Dendritic cell treated with granulocyte-macrophage colony-stimulating factor and Interleukin-4, amounts not matched to agents 40 ng/mL and 50 ng/mL, for 4 days (primary cell): ENCODE measurements at regions not wholly inside any gene's neighbourhood (a gene's known extent, or its start where the extent isn't known, plus 50 kb on each side); places are given as distances from the start of the nearest gene placed in this dataset.

Experiments
- H3K27ac Mint-ChIP-seq: one replicate; pipeline ENCODE4 v1.8.0; 2022; ENCODE audit warnings: mild to moderate bottlenecking, mixed read lengths
- H3K27me3 Mint-ChIP-seq: one replicate; pipeline ENCODE4 v1.8.0; 2022; ENCODE audit warnings: mild to moderate bottlenecking, mixed read lengths
- H3K36me3 Mint-ChIP-seq: one replicate; pipeline ENCODE4 v1.8.0; 2022; ENCODE audit warnings: low read depth, mixed read lengths
- H3K4me1 Mint-ChIP-seq: one replicate; pipeline ENCODE4 v1.8.0; 2022; ENCODE audit warnings: low read depth, mixed read lengths
- H3K4me3 Mint-ChIP-seq: one replicate; pipeline ENCODE4 v1.8.0; 2022; ENCODE audit warnings: mild to moderate bottlenecking, moderate library complexity, mixed read lengths
- H3K9me3 Mint-ChIP-seq: one replicate; pipeline ENCODE4 v1.8.0; 2022; ENCODE audit warnings: mixed read lengths
- intact Hi-C: fragments of 100-400 bp; cut with micrococcal nuclease; formaldehyde crosslinking; loops from one replicate; pipeline ENCODE4 v1.15.0; 2022

DNA sequence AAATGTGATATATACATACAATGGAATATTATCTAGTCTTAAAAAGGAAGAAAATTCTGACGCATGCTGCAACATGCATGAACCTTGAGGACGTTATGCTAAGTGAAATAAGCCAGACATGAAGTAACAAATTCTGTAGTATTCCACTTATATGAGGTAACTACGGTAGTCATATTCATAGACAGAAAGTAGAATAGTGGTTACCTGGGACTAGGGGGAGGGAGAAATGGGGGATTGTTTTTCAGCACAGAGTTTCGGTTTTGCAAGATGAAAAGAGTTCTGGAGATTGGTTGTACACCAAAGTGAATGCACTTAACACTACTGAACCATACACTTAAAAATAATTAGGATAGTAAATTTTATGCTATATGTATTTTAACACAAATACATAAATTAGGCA is 192.3 kb upstream of the FOXN2 start:
- no peaks in the 10 kb centered on the region for H3K9me3 Mint-ChIP-seq
- no peaks in the 10 kb centered on the region for H3K36me3 Mint-ChIP-seq
- no peak overlapping the region for H3K27ac Mint-ChIP-seq
- H3K4me1 Mint-ChIP-seq: peaks cover 17% of the 10 kb centered on the region
- intact Hi-C loops: no loop called here
- H3K4me3 Mint-ChIP-seq: no peak overlapping the region
- no peaks in the 10 kb centered on the region for H3K27me3 Mint-ChIP-seq

DNA sequence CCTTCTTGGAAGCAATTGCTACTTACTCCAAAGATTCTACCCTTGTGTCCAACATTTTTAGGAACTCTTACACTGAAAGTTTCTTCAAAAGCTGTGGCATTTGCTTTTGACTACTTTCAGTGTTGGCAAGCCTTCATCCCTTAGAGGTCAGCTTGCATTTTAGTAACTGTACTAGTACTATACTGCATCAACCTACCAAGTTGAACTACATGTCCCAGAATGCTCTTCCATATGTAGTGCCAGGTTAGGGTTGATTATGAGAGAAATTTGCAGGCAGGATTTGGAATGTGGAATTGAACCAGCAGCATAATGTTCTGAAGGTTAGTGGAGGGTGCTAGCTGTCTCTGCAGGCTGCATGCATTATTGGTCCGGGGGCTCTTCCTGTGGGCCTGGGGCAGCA is 189.9 kb upstream of the FOXN2 start:
- H3K36me3 Mint-ChIP-seq: no peaks in the 10 kb centered on the region
- intact Hi-C loops: no loop called here
- H3K27ac Mint-ChIP-seq: no peak overlapping the region
- H3K9me3 Mint-ChIP-seq: no peaks in the 10 kb centered on the region
- H3K27me3 Mint-ChIP-seq: no peaks in the 10 kb centered on the region
- peaks cover 17% of the 10 kb centered on the region for H3K4me1 Mint-ChIP-seq
- H3K4me3 Mint-ChIP-seq: no peak overlapping the region

DNA sequence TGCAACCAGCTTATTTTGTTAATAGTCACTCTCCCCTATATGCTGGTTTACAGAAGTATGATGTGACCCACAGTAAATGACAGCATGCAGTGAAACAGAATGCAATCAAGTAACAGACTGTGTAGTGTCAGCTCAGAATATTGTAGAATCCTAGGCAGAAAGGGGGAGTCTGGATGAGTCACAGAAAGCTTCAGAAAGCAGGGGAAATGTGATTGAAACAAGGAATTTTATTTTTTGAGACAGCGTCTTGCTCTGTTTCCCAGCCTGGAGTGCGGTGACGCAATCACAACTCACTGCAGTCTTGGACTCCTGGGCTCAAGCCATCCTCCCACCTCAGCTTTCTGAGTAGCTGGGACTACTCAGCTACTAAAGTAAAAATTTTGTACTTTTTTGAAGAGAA is 188.3 kb upstream of the FOXN2 start:
- no peak overlapping the region for H3K27ac Mint-ChIP-seq
- H3K36me3 Mint-ChIP-seq: no peaks in the 10 kb centered on the region
- H3K4me1 Mint-ChIP-seq: peaks cover 9% of the 10 kb centered on the region
- no peaks in the 10 kb centered on the region for H3K9me3 Mint-ChIP-seq
- H3K27me3 Mint-ChIP-seq: no peaks in the 10 kb centered on the region
- H3K4me3 Mint-ChIP-seq: no peak overlapping the region
- intact Hi-C loops: no loop called here

DNA sequence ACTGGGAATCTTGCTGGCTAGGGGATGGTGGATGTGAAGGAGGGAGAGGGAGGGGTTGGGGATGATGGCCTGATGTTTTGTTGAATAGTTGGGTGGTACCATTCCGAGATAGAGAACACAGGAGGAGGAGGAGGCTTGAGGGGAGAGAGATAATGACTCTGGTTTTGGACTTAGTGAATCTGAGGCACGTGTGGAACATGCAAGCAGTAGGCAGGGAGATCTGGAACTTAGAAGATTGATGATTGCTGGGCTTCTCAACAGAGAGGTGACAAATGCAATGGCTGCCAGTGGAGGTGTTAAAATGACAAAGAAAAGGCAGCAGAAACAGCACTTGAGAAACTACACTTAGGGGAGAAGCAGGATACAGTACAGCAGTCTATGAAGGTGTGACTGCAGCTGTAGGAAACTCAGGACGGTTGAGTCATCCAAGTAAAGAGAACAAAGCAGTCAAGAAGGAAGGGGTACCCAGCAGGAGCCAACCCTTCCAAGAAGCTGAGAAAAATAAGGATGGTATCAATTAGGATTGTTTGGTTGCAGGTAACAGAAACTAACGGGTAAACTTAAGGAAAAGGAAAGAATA is 186.8 kb upstream of the FOXN2 start:
- H3K9me3 Mint-ChIP-seq: no peaks in the 10 kb centered on the region
- no peaks in the 10 kb centered on the region for H3K36me3 Mint-ChIP-seq
- peaks cover 4% of the 10 kb centered on the region for H3K4me1 Mint-ChIP-seq
- H3K27me3 Mint-ChIP-seq: no peaks in the 10 kb centered on the region
- H3K4me3 Mint-ChIP-seq: no peak overlapping the region
- H3K27ac Mint-ChIP-seq: no peak overlapping the region
- intact Hi-C loops: no loop called here

DNA sequence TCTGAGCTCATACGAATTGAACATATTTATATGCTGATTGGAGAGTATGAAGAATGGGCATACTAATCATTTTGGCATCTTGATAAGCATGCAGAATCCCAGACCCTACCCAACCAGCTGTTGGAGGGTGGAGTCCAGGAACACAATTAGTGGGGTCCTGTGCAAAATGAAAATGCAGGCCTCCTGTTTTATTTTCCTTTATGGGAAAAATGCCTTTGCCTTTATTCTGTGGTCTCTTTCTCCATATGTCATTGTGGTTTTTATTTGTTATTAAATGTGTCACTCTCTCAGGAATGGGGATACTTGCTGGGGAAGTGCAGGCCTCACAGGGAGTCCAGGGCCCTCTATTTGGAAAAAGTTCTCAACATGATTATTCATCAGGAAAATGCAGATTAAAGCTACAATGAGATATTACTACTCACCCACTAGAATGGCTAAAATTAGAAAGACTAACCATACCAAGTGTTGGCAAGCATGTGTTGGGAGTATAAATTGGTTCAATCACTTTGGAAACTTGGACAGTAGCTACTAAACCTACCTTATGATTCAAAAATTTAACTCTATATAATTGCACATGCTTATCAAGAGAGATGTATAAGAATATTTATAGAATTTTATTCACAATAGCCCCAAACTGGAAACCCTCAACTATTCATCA is 185.1 kb upstream of the FOXN2 start:
- Mint-ChIP-seq H3K27me3 (no peaks in the 10 kb centered on the region), H3K9me3 (no peaks in the 10 kb centered on the region), H3K27ac (no peak overlapping the region), H3K36me3 (no peaks in the 10 kb centered on the region), H3K4me1 (no peaks in the 10 kb centered on the region), H3K4me3 (no peak overlapping the region)
- intact Hi-C loops: no loop called here

DNA sequence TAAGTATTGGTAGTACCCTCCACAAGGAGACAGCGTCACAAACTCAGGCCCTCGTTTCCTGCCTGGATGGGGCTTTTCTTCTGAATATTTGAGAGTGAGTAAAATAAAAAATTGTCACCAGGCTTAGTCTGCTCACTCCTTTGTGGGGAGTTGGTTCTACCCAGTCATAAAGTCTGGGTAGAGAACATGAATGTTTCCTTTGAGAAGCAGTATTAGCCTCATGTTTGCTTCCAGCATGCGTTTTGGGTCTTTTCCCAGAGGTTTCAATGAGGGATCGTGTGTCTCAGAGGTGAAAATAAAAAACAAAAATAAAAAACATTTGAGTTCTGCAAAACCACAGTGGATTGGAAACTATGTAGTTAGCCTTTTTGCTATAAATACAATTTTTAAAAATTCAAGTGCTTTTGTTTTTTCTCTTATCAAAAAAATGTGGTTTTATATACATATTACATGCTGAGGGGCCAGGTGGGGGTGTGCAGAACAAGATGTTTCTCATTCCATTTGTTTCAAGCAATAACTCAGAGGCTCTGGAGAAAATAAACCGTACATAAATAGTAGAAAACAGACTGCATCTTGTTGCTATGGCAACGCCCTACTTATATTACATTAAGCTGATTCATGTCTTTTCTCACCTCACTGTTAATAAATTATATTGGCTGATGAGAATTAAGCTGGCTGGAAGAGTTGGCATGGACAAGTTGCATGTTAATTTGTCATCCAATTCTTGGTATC is 182.8 kb upstream of the FOXN2 start:
- H3K9me3 Mint-ChIP-seq: no peaks in the 10 kb centered on the region
- H3K27me3 Mint-ChIP-seq: no peaks in the 10 kb centered on the region
- intact Hi-C loops: no loop called here
- H3K36me3 Mint-ChIP-seq: no peaks in the 10 kb centered on the region
- no peaks in the 10 kb centered on the region for H3K4me1 Mint-ChIP-seq
- H3K4me3 Mint-ChIP-seq: no peak overlapping the region
- H3K27ac Mint-ChIP-seq: no peak overlapping the region

DNA sequence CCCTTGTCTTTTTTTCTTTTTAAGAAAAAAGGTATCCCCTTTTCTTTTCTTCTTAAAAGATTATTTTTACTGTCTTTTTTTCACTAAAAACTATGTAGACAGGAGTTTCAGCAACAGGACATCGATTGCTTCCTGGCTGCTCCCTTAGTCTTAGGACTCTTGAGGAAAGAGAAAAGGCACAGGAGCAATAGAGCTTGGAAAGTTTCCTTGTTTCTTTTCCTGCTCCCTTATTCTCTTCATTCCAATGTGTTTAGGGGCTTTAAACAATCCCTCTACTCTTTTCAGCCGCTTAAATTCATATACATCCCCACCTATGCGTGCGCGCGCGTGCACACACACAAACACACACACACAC is 182.2 kb upstream of the FOXN2 start:
- intact Hi-C loops: no loop called here
- H3K27ac Mint-ChIP-seq: no peak overlapping the region
- H3K27me3 Mint-ChIP-seq: no peaks in the 10 kb centered on the region
- H3K36me3 Mint-ChIP-seq: no peaks in the 10 kb centered on the region
- no peak overlapping the region for H3K4me3 Mint-ChIP-seq
- H3K9me3 Mint-ChIP-seq: no peaks in the 10 kb centered on the region
- H3K4me1 Mint-ChIP-seq: no peaks in the 10 kb centered on the region

DNA sequence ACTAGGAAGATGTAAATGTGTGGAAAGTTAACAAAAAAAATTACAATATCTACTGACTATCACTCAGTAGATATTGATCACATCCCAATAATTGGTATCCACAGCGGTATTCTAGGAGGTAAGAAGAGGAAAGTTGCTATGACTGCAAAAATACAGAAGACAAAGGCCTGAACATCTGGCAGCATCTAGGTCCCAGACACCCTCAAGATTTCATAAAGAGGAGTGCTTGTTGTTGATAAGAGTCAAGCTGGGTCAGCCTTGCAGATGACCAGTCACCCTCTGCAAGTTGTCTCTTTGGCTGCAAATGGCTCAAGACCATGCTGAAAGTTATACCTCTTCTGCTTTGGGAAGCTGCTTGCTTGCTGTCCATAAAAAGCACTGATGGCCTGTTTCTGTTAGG is 179.8 kb upstream of the FOXN2 start:
- no peak overlapping the region for H3K27ac Mint-ChIP-seq
- H3K4me3 Mint-ChIP-seq: no peak overlapping the region
- intact Hi-C loops: no loop called here
- H3K36me3 Mint-ChIP-seq: no peaks in the 10 kb centered on the region
- peaks cover 16% of the 10 kb centered on the region for H3K4me1 Mint-ChIP-seq
- no peaks in the 10 kb centered on the region for H3K9me3 Mint-ChIP-seq
- H3K27me3 Mint-ChIP-seq: no peaks in the 10 kb centered on the region

DNA sequence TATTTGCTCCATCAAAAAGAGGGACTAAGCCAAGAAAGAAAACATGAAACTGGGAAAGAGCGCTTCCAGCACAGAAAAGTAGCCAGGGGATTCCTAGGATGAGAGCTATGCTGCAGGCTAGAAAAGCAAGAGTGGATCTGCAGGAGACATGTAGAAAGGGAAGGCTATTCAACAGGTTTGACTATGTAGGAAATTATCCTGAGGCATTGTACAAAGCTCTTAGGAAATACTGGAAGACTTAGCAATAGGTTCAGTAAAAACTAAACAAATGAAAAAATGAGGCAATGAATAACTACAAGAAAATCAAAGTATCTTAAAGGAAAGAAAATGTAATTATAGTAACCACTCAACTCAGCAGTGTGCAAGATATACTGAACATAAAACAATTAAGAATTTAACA is 178.7 kb upstream of the FOXN2 start:
- Mint-ChIP-seq H3K9me3 (no peaks in the 10 kb centered on the region), H3K27me3 (no peaks in the 10 kb centered on the region), H3K27ac (no peak overlapping the region), H3K36me3 (no peaks in the 10 kb centered on the region), H3K4me1 (peaks cover 16% of the 10 kb centered on the region), H3K4me3 (no peak overlapping the region)
- intact Hi-C loops: no loop called here

DNA sequence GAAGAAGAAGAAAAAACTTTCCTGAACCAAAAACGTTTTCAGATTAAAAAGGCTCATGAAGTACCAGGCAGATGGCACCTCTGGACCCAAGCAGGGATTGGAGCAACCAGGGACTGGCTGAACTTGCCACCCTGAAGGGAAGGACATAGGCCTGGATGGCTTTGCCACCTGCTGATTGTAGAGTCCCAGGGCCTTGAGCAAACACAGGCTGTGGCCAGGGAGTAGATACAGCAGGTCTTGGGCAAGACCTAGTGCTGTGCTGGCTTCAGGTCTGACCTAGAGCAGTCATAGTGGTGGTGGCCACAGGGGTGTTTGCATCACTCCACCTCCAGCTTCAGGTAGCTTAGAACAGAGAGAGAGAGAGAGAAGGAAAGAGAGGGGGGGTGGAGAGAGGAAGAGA is 176.7 kb upstream of the FOXN2 start:
- H3K27ac Mint-ChIP-seq: no peak overlapping the region
- no peaks in the 10 kb centered on the region for H3K36me3 Mint-ChIP-seq
- intact Hi-C loops: no loop called here
- H3K27me3 Mint-ChIP-seq: no peaks in the 10 kb centered on the region
- H3K4me1 Mint-ChIP-seq: peaks cover 16% of the 10 kb centered on the region
- H3K9me3 Mint-ChIP-seq: no peaks in the 10 kb centered on the region
- no peak overlapping the region for H3K4me3 Mint-ChIP-seq

DNA sequence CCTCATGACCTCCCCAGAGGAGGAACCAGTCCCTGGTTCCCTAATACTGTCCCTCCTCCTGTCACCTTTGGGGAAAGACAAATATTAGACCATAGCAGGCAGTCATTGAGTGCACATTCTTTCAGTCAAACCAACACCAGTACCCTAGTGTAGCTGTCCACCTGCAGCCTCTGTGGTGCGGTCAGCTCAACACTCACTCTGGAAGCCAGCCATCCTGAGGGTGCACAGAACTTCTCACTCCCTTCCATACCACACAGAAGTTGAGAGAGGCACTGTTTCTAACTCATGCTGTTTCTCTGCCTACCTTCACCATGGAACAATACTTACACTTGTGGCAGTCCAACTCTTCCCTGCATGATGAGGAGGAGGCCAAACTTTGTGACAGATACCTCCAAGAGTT is 175.6 kb upstream of the FOXN2 start:
- Mint-ChIP-seq H3K9me3 (no peaks in the 10 kb centered on the region), H3K36me3 (no peaks in the 10 kb centered on the region), H3K4me3 (no peak overlapping the region), H3K4me1 (peaks cover 16% of the 10 kb centered on the region), H3K27me3 (no peaks in the 10 kb centered on the region), H3K27ac (no peak overlapping the region)
- intact Hi-C loops: no loop called here

DNA sequence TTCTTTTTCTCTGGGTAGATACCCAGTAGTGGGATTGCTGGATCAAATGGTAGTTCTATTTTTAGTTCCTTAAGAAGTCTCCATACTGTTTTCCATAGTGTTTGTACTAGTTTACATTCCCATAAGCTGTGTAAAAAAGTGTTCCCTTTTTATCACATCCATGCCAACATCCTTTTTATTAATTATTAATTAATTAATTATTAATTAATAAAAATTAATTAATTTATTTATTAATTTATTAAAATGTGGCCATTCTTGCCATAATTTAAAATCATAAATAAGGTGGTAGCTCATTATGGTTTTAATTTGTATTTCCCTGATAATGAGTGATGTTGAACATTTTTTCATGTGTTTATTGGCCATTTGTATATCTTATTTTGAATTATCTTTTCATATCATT is 173.9 kb upstream of the FOXN2 start:
- Mint-ChIP-seq H3K9me3 (no peaks in the 10 kb centered on the region), H3K36me3 (no peaks in the 10 kb centered on the region), H3K27me3 (no peaks in the 10 kb centered on the region), H3K4me3 (no peak overlapping the region), H3K4me1 (peaks cover 29% of the 10 kb centered on the region), H3K27ac (no peak overlapping the region)
- intact Hi-C loops: no loop called here

DNA sequence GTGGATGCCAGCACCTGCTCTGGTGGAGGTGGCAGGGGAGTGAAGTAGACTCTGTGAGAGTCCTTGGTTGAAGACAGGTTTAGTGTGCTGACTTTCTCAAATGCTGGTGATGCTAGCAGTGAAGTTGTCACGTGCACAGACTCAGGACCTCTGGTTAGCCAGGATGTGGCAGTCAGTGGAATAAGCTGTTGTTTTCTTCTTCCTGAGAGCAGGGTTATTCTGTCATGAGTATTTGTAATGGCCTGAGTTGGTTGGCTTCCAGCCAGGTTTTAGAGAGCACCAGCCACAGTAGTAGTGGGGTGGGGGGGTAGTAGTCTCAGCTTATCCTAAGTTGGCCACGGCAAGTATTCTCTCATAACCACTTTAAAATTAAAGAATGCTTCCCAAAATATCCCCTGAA is 169.7 kb upstream of the FOXN2 start:
- no peak overlapping the region for H3K4me3 Mint-ChIP-seq
- no peaks in the 10 kb centered on the region for H3K27me3 Mint-ChIP-seq
- peaks cover 28% of the 10 kb centered on the region for H3K4me1 Mint-ChIP-seq
- H3K36me3 Mint-ChIP-seq: no peaks in the 10 kb centered on the region
- H3K9me3 Mint-ChIP-seq: no peaks in the 10 kb centered on the region
- intact Hi-C loops: no loop called here
- no peak overlapping the region for H3K27ac Mint-ChIP-seq

DNA sequence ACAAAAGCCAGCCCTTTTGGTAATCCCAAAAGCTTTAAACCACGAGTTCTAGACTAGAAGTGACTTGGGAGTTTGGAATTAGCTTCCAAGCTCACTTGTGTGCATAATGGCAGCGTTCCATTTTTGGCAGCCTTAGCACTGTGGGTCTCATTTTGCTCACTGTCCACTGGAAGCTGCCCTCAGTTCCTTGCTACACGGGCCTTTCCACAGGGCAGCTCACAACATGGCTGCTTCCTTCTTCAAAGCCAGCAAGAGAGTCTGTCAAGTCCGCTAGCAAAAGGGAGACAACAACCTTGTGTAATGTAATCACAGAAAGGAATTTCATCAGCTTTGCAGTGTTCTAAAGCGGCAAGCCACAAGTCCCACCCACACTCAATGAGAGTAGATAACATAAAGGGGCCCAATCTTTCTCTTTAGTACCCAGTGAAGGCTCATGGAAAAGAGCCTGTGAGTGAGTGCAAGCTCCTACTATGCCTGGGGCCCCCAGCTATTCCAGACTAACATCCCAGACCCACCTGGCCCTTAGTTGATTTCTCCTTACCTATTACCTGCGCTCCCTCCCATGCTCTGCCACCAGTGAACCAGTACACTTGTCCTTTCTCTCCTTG is 168.5 kb upstream of the FOXN2 start:
- H3K36me3 Mint-ChIP-seq: no peaks in the 10 kb centered on the region
- no peaks in the 10 kb centered on the region for H3K9me3 Mint-ChIP-seq
- intact Hi-C loops: no loop called here
- H3K4me3 Mint-ChIP-seq: no peak overlapping the region
- H3K27me3 Mint-ChIP-seq: no peaks in the 10 kb centered on the region
- H3K27ac Mint-ChIP-seq: peak overlapping the region; percentile 37
- H3K4me1 Mint-ChIP-seq: peaks cover 28% of the 10 kb centered on the region
